Sigmoid colon (tissue), 6 donors: ENCODE measurements at regions not wholly inside any gene's neighbourhood (a gene's known extent, or its start where the extent isn't known, plus 50 kb on each side); places are given as distances from the start of the nearest gene placed in this dataset.
A peak's percentile ranks its signal among the peaks of the same experiment; 100 is the strongest.

ENCODE experiments used
- DNase-seq: peaks from one replicate; pipeline ENCODE4 v3.0.0-alpha.2; 2019
- H3K27ac ChIP-seq, 4 donors: fragments of 200-600 bp; sonication (generic); one replicate each; pipeline ENCODE4 v1.5.1; 2016 to 2019; ENCODE audit warnings: mild to moderate bottlenecking in 1 of 4
- H3K27me3 ChIP-seq, 3 donors: fragments of 200-600 bp; sonication (generic); one replicate each; pipeline ENCODE4 v1.5.1; 2019; ENCODE audit warnings: mild to moderate bottlenecking in 1 of 3
- H3K36me3 ChIP-seq, 4 donors: fragments of 200-600 bp; sonication (generic); one replicate each; pipeline ENCODE4 v1.5.1; 2016 to 2019
- H3K4me1 ChIP-seq, 4 donors: fragments of 200-600 bp; sonication (generic); one replicate each; pipeline ENCODE4 v1.5.1; 2017 to 2019
- H3K4me3 ChIP-seq, 4 donors: fragments of 200-600 bp; sonication (generic); one replicate each; pipeline ENCODE4 v1.5.1; 2017 to 2019; ENCODE audit warnings: mild to moderate bottlenecking in 2 of 4, moderate library complexity in 1 of 4
- H3K9me3 ChIP-seq, 4 donors: fragments of 200-600 bp in 3 of 4; sonication (generic) in 3 of 4; one replicate each; pipeline versions ENCODE4 v1.5.1 to v1.6.1; 2013 to 2019
- EP300 ChIP-seq, 4 donors: sonication (generic); formaldehyde crosslinking; IDR thresholded peaks; one replicate each; pipeline ENCODE4 v1.6.1; 2017; ENCODE audit warnings: antibody characterized with exemption in 4 of 4
- POLR2A ChIP-seq, 2 donors: fragments of 450-650 bp; IDR thresholded peaks; one replicate each; pipeline ENCODE4 v1.6.1; 2016; ENCODE audit warnings: antibody characterized with exemption in 2 of 2, mild to moderate bottlenecking in 2 of 2, moderate library complexity in 2 of 2
- POLR2AphosphoS5 ChIP-seq, 4 donors: sonication (generic); formaldehyde crosslinking; IDR thresholded peaks; one replicate each; pipeline ENCODE4 v1.6.1; 2017; ENCODE audit warnings: antibody characterized with exemption in 4 of 4
- WGBS, 2 donors: extraction: QIAGEN DNeasy Blood & Tissue Kit; methylation state at CpG; one replicate each; pipeline ENCODE4 v1.1.7; 2013; 5-methylcytosine and 5-hydroxymethylcytosine counted together
- intact Hi-C: fragments of 100-400 bp; cut with DNase I; formaldehyde crosslinking; loops from one replicate; pipeline ENCODE4 v1.15.1; 2023
- TF ChIP-seq, protein P1 (sequence below), 4 experiments: fragments of 450-650 bp in 3 of 4; fragments of 200-600 bp in 1 of 4; IDR thresholded peaks; one replicate each; pipeline ENCODE4 v1.5.1; 2016 to 2019; ENCODE audit warnings: antibody characterized with exemption in 4 of 4, mild to moderate bottlenecking in 3 of 4, moderate library complexity in 2 of 4
- donor health status: healthy with polysubstance abuse.
- donor health status: healthy.

DNA sequence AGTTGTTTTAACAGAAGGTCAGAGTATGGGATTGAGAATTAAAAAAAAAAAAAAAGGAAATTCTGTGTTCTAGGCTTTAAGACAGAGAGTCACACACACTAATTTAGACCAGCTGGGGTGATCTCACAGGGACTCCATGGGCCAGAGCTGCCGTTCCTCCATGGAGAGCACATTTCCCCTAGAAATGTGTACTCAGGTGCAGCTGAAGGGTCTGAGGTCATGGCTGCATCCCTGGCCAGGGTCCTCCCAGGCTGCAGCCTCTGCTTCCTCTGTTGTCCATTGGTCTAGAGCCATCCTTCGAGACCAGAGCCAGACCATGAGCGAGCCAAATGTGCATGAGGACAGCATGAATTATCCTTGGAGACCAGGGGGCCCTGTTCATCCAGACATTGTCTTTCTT lies 190.1 kb upstream of the TNP1 start:
- intact Hi-C loops = no loop called here
- WGBS, 2 donors = 68 to 84% methylated on average over 3 of the region's 3 CpGs
- H3K36me3 ChIP-seq = no peaks in the 10 kb centered on the region
- no peak overlapping the region for H3K27ac ChIP-seq
- H3K9me3 ChIP-seq = no peaks in the 10 kb centered on the region
- peaks cover 0 to 51% (median 21%) of the 10 kb centered on the region in 4 donors for H3K4me1 ChIP-seq
- H3K4me3 ChIP-seq = no peak overlapping the region
- no peaks in the 10 kb centered on the region for H3K27me3 ChIP-seq
- TF ChIP-seq POLR2AphosphoS5 (IDR thresholded peaks at IDR 0.05) = no peak
- no peak for TF ChIP-seq POLR2A (IDR thresholded peaks at IDR 0.05)
- TF ChIP-seq, protein P1, sequence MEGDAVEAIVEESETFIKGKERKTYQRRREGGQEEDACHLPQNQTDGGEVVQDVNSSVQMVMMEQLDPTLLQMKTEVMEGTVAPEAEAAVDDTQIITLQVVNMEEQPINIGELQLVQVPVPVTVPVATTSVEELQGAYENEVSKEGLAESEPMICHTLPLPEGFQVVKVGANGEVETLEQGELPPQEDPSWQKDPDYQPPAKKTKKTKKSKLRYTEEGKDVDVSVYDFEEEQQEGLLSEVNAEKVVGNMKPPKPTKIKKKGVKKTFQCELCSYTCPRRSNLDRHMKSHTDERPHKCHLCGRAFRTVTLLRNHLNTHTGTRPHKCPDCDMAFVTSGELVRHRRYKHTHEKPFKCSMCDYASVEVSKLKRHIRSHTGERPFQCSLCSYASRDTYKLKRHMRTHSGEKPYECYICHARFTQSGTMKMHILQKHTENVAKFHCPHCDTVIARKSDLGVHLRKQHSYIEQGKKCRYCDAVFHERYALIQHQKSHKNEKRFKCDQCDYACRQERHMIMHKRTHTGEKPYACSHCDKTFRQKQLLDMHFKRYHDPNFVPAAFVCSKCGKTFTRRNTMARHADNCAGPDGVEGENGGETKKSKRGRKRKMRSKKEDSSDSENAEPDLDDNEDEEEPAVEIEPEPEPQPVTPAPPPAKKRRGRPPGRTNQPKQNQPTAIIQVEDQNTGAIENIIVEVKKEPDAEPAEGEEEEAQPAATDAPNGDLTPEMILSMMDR (IDR thresholded peaks at IDR 0.05) = no peak
- no peak for TF ChIP-seq EP300 (IDR thresholded peaks at IDR 0.05)
- DNase-seq = no peak

DNA sequence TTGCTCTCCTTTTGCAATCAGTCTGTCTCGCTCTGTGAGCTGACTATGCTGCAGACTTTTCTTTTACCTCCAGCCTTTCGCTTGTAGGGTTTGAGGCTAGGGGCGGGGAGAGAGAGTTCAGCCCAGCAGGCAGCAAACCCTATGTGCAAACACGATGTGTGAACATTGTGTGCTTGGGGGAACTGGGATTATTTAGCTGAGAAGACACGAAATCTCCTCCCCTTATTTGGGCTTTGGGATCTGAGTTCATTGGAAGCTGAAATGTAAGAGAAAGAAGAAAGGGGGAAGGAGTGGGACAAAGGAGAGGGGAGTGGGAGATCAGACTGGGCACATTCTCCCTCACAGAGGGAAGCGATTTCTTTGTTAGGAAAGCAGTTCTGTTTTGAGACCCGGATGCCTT lies 189.6 kb upstream of the TNP1 start:
- Histone ChIP-seq H3K36me3 (no peaks in the 10 kb centered on the region), H3K9me3 (no peaks in the 10 kb centered on the region), H3K27me3 (no peaks in the 10 kb centered on the region), H3K27ac (no peak overlapping the region), H3K4me1 (peaks cover 0 to 51% (median 19%) of the 10 kb centered on the region in 4 donors), H3K4me3 (no peak overlapping the region)
- intact Hi-C loops = no loop called here
- no peak for DNase-seq
- WGBS, 2 donors = 61 to 70% methylated on average over 7 of the region's 7 CpGs
- TF ChIP-seq, protein P1 (IDR thresholded peaks at IDR 0.05) = no peak
- no peak for TF ChIP-seq POLR2AphosphoS5 (IDR thresholded peaks at IDR 0.05)
- TF ChIP-seq EP300 (IDR thresholded peaks at IDR 0.05) = no peak
- no peak for TF ChIP-seq POLR2A (IDR thresholded peaks at IDR 0.05)

DNA sequence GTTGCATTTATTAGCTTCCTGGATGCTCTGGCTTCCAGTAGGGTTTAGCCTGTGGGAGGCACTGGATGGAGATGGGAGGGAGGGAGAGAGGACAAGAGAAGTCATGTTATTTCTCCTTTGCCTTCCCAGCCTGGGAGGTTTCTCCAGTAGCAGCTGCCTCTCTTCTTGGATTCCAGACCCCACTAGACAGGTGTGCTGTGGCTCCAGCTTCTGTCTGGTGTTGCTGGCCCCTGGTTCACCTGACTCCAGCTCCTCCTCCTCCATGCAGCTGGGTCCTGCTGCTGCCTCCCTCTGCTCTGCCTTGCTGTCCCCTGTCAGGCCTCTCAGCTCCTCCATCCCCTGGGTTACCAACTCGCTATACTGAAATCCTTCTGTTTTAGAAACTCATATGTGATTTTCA lies 188.9 kb upstream of the TNP1 start:
- Histone ChIP-seq H3K27me3 (no peaks in the 10 kb centered on the region), H3K9me3 (no peaks in the 10 kb centered on the region), H3K36me3 (no peaks in the 10 kb centered on the region), H3K4me1 (peaks cover 0 to 49% (median 18%) of the 10 kb centered on the region in 4 donors), H3K27ac (no peak overlapping the region), H3K4me3 (no peak overlapping the region)
- DNase-seq = no peak
- intact Hi-C loops = no loop called here
- TF ChIP-seq EP300 (IDR thresholded peaks at IDR 0.05) (no peak), POLR2A (IDR thresholded peaks at IDR 0.05) (no peak), POLR2AphosphoS5 (IDR thresholded peaks at IDR 0.05) (no peak)
- TF ChIP-seq, protein P1 (IDR thresholded peaks at IDR 0.05) = no peak
- 75 to 91% methylated on average over 1 of the region's 1 CpG for WGBS, 2 donors

DNA sequence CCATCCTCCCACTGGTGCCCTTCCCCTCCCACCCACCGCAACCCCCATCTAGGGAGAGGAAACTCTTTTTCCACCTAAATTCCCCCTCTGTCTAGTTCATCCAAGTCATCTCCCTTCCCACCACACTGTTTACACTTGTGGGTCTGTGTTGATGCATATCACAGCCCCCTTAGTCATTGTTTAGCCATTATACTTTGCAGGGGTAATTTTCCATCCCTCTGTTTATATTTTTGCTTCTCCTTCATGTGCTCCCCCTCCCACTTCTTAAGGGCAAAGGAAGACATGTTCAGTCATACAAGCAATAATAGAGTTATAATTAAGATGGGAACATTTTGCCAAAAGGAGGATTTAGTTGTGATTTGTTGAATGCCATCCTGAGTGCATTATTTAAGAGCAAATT lies 187.8 kb upstream of the TNP1 start:
- TF ChIP-seq POLR2A (IDR thresholded peaks at IDR 0.05) = no peak
- TF ChIP-seq, protein P1 (IDR thresholded peaks at IDR 0.05) = no peak
- no peaks in the 10 kb centered on the region for H3K9me3 ChIP-seq
- DNase-seq = no peak
- no peaks in the 10 kb centered on the region for H3K27me3 ChIP-seq
- no peak overlapping the region for H3K4me3 ChIP-seq
- H3K27ac ChIP-seq = no peak overlapping the region
- H3K4me1 ChIP-seq = peaks cover 0 to 49% (median 18%) of the 10 kb centered on the region in 4 donors
- whole genome bisulfite sequencing, 2 donors = 42 to 72% methylated on average over 1 of the region's 1 CpG
- intact Hi-C loops = no loop called here
- no peaks in the 10 kb centered on the region for H3K36me3 ChIP-seq

DNA sequence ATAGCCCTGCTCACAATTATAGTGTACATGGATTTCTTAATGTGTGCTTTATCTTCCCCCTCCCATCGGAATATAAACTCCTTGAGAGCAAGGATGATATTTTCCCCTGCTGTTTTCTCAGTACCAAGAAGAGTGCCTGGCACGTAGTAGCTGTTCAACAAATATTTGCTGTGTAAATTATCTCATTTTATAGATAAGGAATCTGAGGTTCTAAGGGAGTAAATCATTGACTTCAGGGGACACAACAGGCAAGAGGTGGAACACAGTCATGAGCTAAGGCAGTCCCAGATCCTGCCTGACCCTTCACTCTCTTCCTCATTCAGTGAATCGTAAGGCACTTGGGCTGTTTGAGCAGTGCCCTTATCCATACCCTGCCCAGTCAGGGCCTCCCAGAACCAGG lies 187.3 kb upstream of the TNP1 start:
- no peaks in the 10 kb centered on the region for H3K27me3 ChIP-seq
- 12 to 52% methylated on average over 3 of the region's 3 CpGs for WGBS, 2 donors
- H3K4me3 ChIP-seq = no peak overlapping the region
- no peak for DNase-seq
- peaks cover 0 to 49% (median 18%) of the 10 kb centered on the region in 4 donors for H3K4me1 ChIP-seq
- intact Hi-C loops = no loop called here
- no peak for TF ChIP-seq EP300 (IDR thresholded peaks at IDR 0.05)
- TF ChIP-seq POLR2AphosphoS5 (IDR thresholded peaks at IDR 0.05) = no peak
- no peaks in the 10 kb centered on the region for H3K36me3 ChIP-seq
- H3K9me3 ChIP-seq = no peaks in the 10 kb centered on the region
- peak overlapping the region in 1 of 4 donors; percentile 74 for H3K27ac ChIP-seq
